ENCODE measurements at regions not wholly inside any gene's neighbourhood (a gene's known extent, or its start where the extent isn't known, plus 50 kb on each side); places are given as distances from the start of the nearest gene placed in this dataset.

GRCh38 chr5:155834271-155834975, 492.5 kb upstream of the SGCD start:
- no peaks in the 10 kb centered on the region for H3K79me2 ChIP-seq (ENCODE audit: control insufficient read depth in 1 of 2, insufficient read depth in 2 of 2, low read length in 2 of 2)
- H3K9ac ChIP-seq (replicated peaks in 1 of 4; ENCODE audit: extremely low read depth in 1 of 4, low read depth in 3 of 4, low read length in 3 of 4), result no peak overlapping the region
- H3K4me2 ChIP-seq (ENCODE audit: insufficient read depth in 1 of 2, low read depth in 2 of 2, low read length in 2 of 2), result no peak overlapping the region
- H3K56ac ChIP-seq (replicated peaks; ENCODE audit: insufficient read length, low read depth, low read length), result no peak overlapping the region
- H3K4me1 ChIP-seq (replicated peaks in 1 of 4; ENCODE audit: control insufficient read depth in 3 of 4, insufficient read depth in 4 of 4, low read length in 3 of 4), result no peaks in the 10 kb centered on the region
- 97% methylated on average over 7 of the region's 9 CpGs; no CpG with 5 or more reads in 1 of the 2 experiments for WGBS, 2 experiments (ENCODE audit: extremely low coverage in 1 of 2, insufficient coverage in 1 of 2, insufficient read length in 1 of 2, insufficient replicate concordance in 2 of 2, low coverage in 1 of 2, low lambda C conversion rate in 2 of 2, missing lambda C conversion rate in 1 of 2)
- POLR2A ChIA-PET (ENCODE audit: partially characterized antibody), result no interaction called here
- H2BK5ac ChIP-seq (ENCODE audit: low read depth, low read length), result no peak overlapping the region
- no peaks in the 10 kb centered on the region for H3K27me3 ChIP-seq (replicated peaks in 1 of 4; ENCODE audit: control insufficient read depth in 3 of 4, extremely low read depth in 1 of 4, insufficient read depth in 3 of 4, low read length in 3 of 4)
- H3K36me3 ChIP-seq (ENCODE audit: control insufficient read depth in 2 of 4, insufficient read depth in 4 of 4, low read length in 3 of 4), result no peaks in the 10 kb centered on the region
- H3K4ac ChIP-seq (replicated peaks; ENCODE audit: insufficient read length, low read depth, low read length), result no peak overlapping the region
- H3K9me3 ChIP-seq (ENCODE audit: insufficient read depth in 2 of 2, low read depth in 1 of 2, low read length in 1 of 2), result no peaks in the 10 kb centered on the region
- no peaks in the 10 kb centered on the region for H3K79me1 ChIP-seq (ENCODE audit: low read depth, low read length)
- FAIRE-seq (no peak), DNase-seq (ENCODE audit: low read depth in 1 of 2, low spot score in 2 of 2) (no peak)
- H3K27ac ChIP-seq (ENCODE audit: low read depth, low read length), result no peak overlapping the region
- no peak overlapping the region for H4K91ac ChIP-seq (replicated peaks; ENCODE audit: insufficient read length, low read length)
- H4K5ac ChIP-seq (ENCODE audit: insufficient read length, low read depth, low read length), result no peak overlapping the region
- no peak overlapping the region for H4K8ac ChIP-seq (ENCODE audit: extremely low read depth, insufficient read depth, low read length)
- no peaks in the 10 kb centered on the region for H4K20me1 ChIP-seq (replicated peaks in 1 of 2; ENCODE audit: control insufficient read depth in 1 of 2, insufficient read depth in 2 of 2, low read length in 2 of 2)
- H3K4me3 ChIP-seq (ENCODE audit: extremely low read depth in 1 of 4, insufficient read depth in 2 of 4, low read depth in 3 of 4, low read length in 4 of 4), result no peak overlapping the region
- no peaks in the 10 kb centered on the region for H3K23me2 ChIP-seq (ENCODE audit: low read depth, low read length)
- no peak overlapping the region for H3K23ac ChIP-seq (ENCODE audit: insufficient read length)
- TF ChIP-seq ZNF274 (IDR thresholded peaks at IDR 0.05; ENCODE audit: borderline replicate concordance, extremely low read depth, low read length), result no peak
- TF ChIP-seq CEBPB (IDR thresholded peaks at IDR 0.05; ENCODE audit: low read depth, low read length), result no peak
- TF ChIP-seq MAX (IDR thresholded peaks at IDR 0.05), result no peak
- TF ChIP-seq ATF3 (IDR thresholded peaks at IDR 0.05; ENCODE audit: insufficient read depth, low read depth, low read length), result no peak
- no peak for TF ChIP-seq CBX8 (IDR thresholded peaks at IDR 0.05; ENCODE audit: borderline replicate concordance, low read depth, low read length)
- TF ChIP-seq POU5F1 (IDR thresholded peaks at IDR 0.05; ENCODE audit: low read depth, low read length), result no peak
- no peak for TF ChIP-seq TAF1 (IDR thresholded peaks at IDR 0.05; ENCODE audit: low read depth, low read length)
- no peak overlapping the region for H2AFZ ChIP-seq (ENCODE audit: low read length)
- H2BK120ac ChIP-seq (replicated peaks; ENCODE audit: low read depth, low read length), result no peak overlapping the region
- no peak overlapping the region for H2BK20ac ChIP-seq (ENCODE audit: low read length)
- H2BK15ac ChIP-seq (ENCODE audit: low read length), result no peak overlapping the region
- CTCF ChIA-PET (ENCODE audit: partially characterized antibody), result interaction anchor here (0.7 kb wide), 1 partner anchor 137 kb away, joined by 3 read pairs; no protein-coding TSS in a partner anchor
- no peak overlapping the region for H2BK12ac ChIP-seq (ENCODE audit: low read depth, low read length)
- no peak overlapping the region for H2AK5ac ChIP-seq (ENCODE audit: low read depth, low read length)
- no peak overlapping the region for H3K18ac ChIP-seq (ENCODE audit: extremely low read depth, low read length)
- no peak overlapping the region for H3K14ac ChIP-seq (ENCODE audit: insufficient read length)

Data from H1 (cell line).